Psoas muscle (tissue), 7 donors: ENCODE measurements at regions not wholly inside any gene's neighbourhood (a gene's known extent, or its start where the extent isn't known, plus 50 kb on each side); places are given as distances from the start of the nearest gene placed in this dataset.

ENCODE experiments used
- ATAC-seq, 4 donors: fragments of 200-7000 bp; cut with Tn5 transposase; one replicate each; pipeline ENCODE4 v1.9.1; 2020; ENCODE audit warnings: moderate library complexity in 3 of 4, mild to moderate bottlenecking in 2 of 4
- DNase-seq, 2 donors: peaks; one replicate each; pipeline ENCODE4 v3.0.0-alpha.2; 2020
- H3K27ac ChIP-seq: fragments of 200-600 bp; one replicate; pipeline ENCODE4 v1.8.0; 2022
- H3K27me3 ChIP-seq, 3 donors: fragments of 200-600 bp in 1 of 3; one replicate each; pipeline versions ENCODE4 v1.6.1 to v1.8.0; 2013 to 2022; ENCODE audit warnings: low read length in 2 of 3, mild to moderate bottlenecking in 2 of 3, moderate library complexity in 1 of 3; ENCODE audit not compliant: insufficient read depth in 3 of 3
- H3K36me3 ChIP-seq, 2 donors: fragments of 200-600 bp in 1 of 2; one replicate each; pipeline versions ENCODE4 v1.6.1 to v1.8.0; 2013 to 2022; ENCODE audit warnings: low read depth in 1 of 2, mild to moderate bottlenecking in 1 of 2, moderate library complexity in 1 of 2; ENCODE audit not compliant: insufficient read depth in 1 of 2
- H3K4me1 ChIP-seq: fragments of 200-600 bp; one replicate; pipeline ENCODE4 v1.8.0; 2022
- H3K4me3 ChIP-seq: fragments of 200-600 bp; one replicate; pipeline ENCODE4 v1.8.0; 2022; ENCODE audit warnings: mild to moderate bottlenecking
- H3K9me3 ChIP-seq: fragments of 200-600 bp; one replicate; pipeline ENCODE4 v1.8.0; 2022
- CTCF ChIP-seq: fragments of 200-600 bp; IDR thresholded peaks from one replicate; pipeline ENCODE4 v1.8.0; 2022; ENCODE audit warnings: antibody characterized with exemption
- WGBS, 3 donors: extraction: QIAGEN DNeasy Blood & Tissue Kit; methylation state at CpG; one replicate each; pipeline versions ENCODE4 v1.1.6 to v1.1.7; 2013; 5-methylcytosine and 5-hydroxymethylcytosine counted together
- intact Hi-C, 2 donors: fragments of 100-400 bp; cut with DNase I; formaldehyde crosslinking; loops; one replicate each; pipeline versions ENCODE4 v1.11.0 to v1.14.2; 2022
- donor health status: healthy with polysubstance abuse.
- donor health status: DM: no; HTN: no; CAD: no; lungs with moderate emphysema.
- donor health status: Bipolar disorder and iron deficiency.
- donor health status: healthy.
- donor health status: DM: yes; HTN: yes; CAD: no.
- donor health status: DM: no; HTN: no; CAD: no.
- donor health status: DM: yes; HTN: yes; CAD: no.

GRCh38 chr21:36547464-36547863, 67.5 kb upstream of the CLDN14 start:
- no peak for ATAC-seq
- no peak for TF ChIP-seq CTCF
- H3K4me3 ChIP-seq = no peak overlapping the region
- intact Hi-C loops = no loop called here
- no peaks in the 10 kb centered on the region for H3K4me1 ChIP-seq
- peaks cover 0 to 36% (median 7%) of the 10 kb centered on the region in 3 donors for H3K27me3 ChIP-seq
- no peaks in the 10 kb centered on the region for H3K36me3 ChIP-seq
- DNase-seq = no peak
- no peaks in the 10 kb centered on the region for H3K9me3 ChIP-seq
- H3K27ac ChIP-seq = no peak overlapping the region
- 76 to 78% (median 76%) methylated on average over 14 of the region's 14 CpGs for WGBS, 3 donors

- H3K27ac ChIP-seq = no peak overlapping the region
- intact Hi-C loops = no loop called here
- no peaks in the 10 kb centered on the region for H3K4me1 ChIP-seq
- no peak for DNase-seq
- peaks cover 0 to 26% (median 9%) of the 10 kb centered on the region in 3 donors for H3K27me3 ChIP-seq
- 38 to 52% (median 44%) methylated on average over 3 of the region's 3 CpGs for WGBS, 3 donors
- no peaks in the 10 kb centered on the region for H3K9me3 ChIP-seq
- no peaks in the 10 kb centered on the region for H3K36me3 ChIP-seq
- no peak for TF ChIP-seq CTCF
- no peak overlapping the region for H3K4me3 ChIP-seq
- ATAC-seq = no peak
Observed at GRCh38 chr21:36548866-36549265, 68.9 kb upstream of the CLDN14 start.

GRCh38 chr21:36549470-36549869, 69.5 kb upstream of the CLDN14 start:
- Histone ChIP-seq H3K27me3 (peaks cover 0 to 26% (median 9%) of the 10 kb centered on the region in 3 donors), H3K4me3 (no peak overlapping the region), H3K9me3 (no peaks in the 10 kb centered on the region), H3K27ac (no peak overlapping the region), H3K4me1 (no peaks in the 10 kb centered on the region), H3K36me3 (no peaks in the 10 kb centered on the region)
- ATAC-seq = no peak
- no peak for TF ChIP-seq CTCF
- intact Hi-C loops = no loop called here
- WGBS, 3 donors = 59 to 75% (median 71%) methylated on average over 7 of the region's 7 CpGs
- no peak for DNase-seq

DNA sequence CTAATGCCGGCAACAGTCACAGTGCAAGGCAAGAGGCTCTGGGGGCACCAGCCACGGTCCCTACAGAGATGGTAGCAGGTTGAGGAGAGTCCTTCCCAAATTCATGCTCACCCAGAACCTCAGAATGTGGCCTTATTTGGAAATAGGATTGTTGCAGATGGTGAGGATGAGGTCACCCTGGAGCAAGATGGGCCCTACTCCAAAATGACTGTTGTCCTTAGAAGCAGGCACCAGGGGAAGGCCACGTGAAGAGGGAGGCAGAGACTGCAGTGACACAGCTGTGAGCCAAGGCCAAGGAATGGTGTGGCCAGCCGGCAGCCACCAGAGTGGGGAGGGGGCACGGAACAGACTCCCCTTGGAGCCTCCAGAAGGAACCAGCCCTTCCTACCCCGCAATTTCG, 70.8 kb upstream of the CLDN14 start:
- Histone ChIP-seq H3K4me3 (no peak overlapping the region), H3K36me3 (no peaks in the 10 kb centered on the region), H3K9me3 (no peaks in the 10 kb centered on the region), H3K4me1 (no peaks in the 10 kb centered on the region), H3K27ac (no peak overlapping the region), H3K27me3 (peaks cover 0 to 23% (median 9%) of the 10 kb centered on the region in 3 donors)
- DNase-seq (no peak), ATAC-seq (peak in 1 of 4 donors; percentile 24)
- intact Hi-C loops = no loop called here
- 45 to 52% (median 49%) methylated on average over 7 of the region's 7 CpGs for WGBS, 3 donors
- no peak for TF ChIP-seq CTCF

GRCh38 chr21:36551321-36551720, 71.4 kb upstream of the CLDN14 start:
- no peak for DNase-seq
- Histone ChIP-seq H3K36me3 (no peaks in the 10 kb centered on the region), H3K4me3 (no peak overlapping the region), H3K27me3 (peaks cover 0 to 26% (median 9%) of the 10 kb centered on the region in 3 donors), H3K27ac (no peak overlapping the region), H3K9me3 (no peaks in the 10 kb centered on the region), H3K4me1 (no peaks in the 10 kb centered on the region)
- no peak for TF ChIP-seq CTCF
- ATAC-seq = no peak
- 29 to 51% (median 31%) methylated on average over 4 of the region's 4 CpGs for WGBS, 3 donors
- intact Hi-C loops = no loop called here
